GM21723 (cell line): ENCODE measurements at regions not wholly inside any gene's neighbourhood (a gene's known extent, or its start where the extent isn't known, plus 50 kb on each side); places are given as distances from the start of the nearest gene placed in this dataset.
"Not testable (repeated sequence)": the region's sequence is repeated elsewhere in the genome, so short reads cannot be mapped to it uniquely, and the experiment has no call there.

Source experiments
- ATAC-seq: cut with Tn5 transposase; IDR thresholded peaks from one replicate; pipeline ENCODE4 v1.9.1; 2021; ENCODE audit warnings: mild to moderate bottlenecking, moderate library complexity; ENCODE audit not compliant: unreplicated experiment

DNA sequence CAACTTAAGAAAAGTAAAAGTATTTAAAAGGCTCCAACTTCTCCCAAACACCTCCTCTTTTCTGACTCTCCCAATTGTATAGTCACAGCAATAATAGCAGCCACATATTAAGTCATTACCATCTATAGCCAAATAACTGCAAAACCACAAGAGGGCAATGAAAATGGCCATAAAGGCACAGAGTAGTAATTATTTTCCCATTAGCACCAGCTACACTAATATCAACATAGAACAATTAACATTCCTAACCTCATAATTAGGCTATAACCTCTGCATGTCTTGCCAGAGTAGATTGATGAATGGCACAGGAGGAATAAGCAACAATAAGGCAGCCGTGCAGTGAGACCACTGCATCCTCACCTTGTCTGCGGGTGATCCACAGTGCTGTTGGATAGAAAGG, 226.4 kb upstream of the SERP2 start:
- no peak for ATAC-seq

DNA sequence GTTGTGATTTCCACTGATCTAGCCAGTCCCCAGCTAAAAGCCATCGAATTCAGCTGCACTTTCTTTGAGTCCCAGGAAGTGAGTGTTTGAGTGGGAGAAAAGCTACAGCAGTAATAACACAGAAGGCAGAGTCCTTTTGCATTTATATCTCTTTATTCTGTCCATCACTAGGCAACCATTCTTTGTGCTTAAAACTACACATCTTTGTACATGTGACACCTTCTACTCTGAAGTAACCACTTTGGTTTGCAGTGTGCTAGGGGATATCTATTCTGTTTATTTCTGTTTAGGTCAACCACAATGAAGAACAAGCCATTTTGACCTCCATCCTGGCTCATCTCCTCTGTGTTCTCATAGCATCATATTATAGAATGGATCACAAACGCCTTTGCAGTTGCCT, 226.0 kb upstream of the SERP2 start:
- no peak for ATAC-seq

DNA sequence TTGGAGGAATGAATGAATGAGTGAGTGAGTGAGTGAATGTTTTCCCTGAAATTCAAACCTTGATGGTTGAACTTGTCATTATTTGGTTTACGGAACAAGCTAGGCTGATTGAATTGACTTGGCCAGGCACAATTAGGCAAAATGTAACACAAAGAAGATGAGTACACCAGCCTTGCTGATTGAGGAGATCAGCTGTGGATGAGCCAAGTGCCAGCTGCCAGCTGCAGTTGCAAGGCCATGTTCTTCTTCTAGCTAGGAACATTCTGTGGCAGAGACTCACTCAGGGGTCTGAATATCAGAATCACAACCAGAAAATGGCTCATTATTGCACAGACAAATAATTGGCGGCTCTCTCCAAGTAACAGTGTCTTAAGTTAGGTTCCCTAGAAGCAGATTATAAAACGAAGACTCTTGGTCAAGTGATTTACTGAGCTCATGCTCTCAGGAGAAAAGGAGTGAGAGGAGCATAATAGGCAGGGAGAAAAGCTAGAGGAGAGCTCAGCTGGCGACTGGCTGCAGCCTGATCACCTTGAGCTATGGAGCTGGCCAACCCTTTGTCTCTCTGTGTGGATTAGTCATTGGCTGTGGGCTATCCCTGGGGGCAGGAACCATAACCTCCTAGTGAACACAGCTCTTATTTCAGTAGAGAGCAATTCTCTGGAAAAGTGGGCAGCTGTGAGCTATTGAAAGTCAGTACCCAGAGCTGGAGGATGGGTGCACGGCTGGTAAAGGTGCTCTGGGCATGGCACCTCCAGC, 225.3 kb upstream of the SERP2 start:
- ATAC-seq: no peak

DNA sequence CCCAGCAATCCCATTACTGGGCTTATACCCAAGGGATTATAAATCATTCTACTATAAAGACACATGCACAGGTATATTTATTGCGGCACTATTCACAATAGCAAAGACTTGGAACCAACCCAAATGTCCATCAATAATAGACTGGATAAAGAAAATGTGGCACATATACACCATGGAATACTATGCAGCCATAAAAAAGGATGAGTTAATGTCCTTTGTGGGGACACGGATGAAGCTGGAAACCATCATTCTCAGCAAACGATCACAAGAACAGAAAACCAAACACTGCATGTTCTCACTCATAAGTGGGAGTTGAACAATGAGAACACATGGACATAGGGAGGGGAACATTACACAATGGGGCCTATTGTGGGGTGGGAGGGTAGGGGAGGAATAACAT, 224.4 kb upstream of the SERP2 start:
- not testable (repeated sequence) for ATAC-seq

DNA sequence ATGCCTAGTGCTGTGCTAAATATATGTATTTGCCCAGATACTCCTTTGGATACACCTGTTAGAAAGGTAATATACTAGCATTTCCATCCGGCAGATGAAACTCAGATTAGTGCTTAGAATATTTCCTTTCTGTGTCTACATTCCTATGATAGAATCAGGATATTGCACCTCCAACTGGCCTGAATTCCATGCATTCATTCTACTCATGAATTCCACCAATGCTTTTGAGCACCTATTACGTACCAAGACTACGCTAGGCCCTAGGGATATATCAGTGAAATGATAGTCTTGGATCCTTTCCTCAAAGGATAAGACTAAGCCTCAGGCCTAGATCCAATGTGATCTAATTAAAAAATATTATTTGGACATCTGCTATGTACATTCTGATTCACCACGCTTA, 223.8 kb upstream of the SERP2 start:
- ATAC-seq: no peak

DNA sequence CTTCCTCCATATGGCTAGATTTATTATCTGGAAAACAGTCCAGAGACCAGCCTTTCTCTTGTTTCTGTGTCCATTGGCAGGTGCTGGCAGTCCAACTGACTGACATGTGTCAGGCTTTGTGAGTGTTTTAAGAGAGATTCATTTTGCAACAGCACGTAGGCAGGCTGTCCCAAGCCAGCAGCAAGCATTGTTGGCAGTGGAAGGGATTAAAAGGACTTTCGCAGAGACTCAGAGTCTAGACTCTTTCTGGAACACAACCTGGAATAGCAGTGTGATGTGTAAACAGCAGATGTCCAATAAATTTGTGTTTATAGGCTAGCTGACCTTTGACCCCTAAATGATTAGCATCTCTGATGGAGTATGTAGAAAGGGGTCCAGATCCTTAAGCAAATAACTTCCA, 222.2 kb upstream of the SERP2 start:
- no peak for ATAC-seq

DNA sequence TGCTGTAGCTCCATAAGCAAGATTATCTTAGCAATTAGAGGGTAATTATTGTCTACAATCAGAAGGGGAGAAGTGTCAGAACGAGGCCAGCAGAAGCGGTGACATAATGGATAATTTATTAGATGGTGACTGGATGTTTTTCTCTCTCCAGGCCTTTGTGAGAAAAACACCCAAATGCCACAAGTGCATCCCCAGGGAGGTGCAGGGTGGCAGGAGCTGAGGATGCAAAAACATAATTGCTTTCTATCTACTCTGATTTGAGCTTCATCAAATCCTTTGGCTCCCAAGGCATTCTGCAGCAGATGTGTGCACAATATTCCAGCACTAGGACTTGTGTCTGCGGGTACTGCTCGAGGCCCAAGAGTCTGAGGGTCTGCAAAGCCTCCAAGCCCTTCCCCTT, 220.1 kb upstream of the SERP2 start:
- ATAC-seq: no peak

DNA sequence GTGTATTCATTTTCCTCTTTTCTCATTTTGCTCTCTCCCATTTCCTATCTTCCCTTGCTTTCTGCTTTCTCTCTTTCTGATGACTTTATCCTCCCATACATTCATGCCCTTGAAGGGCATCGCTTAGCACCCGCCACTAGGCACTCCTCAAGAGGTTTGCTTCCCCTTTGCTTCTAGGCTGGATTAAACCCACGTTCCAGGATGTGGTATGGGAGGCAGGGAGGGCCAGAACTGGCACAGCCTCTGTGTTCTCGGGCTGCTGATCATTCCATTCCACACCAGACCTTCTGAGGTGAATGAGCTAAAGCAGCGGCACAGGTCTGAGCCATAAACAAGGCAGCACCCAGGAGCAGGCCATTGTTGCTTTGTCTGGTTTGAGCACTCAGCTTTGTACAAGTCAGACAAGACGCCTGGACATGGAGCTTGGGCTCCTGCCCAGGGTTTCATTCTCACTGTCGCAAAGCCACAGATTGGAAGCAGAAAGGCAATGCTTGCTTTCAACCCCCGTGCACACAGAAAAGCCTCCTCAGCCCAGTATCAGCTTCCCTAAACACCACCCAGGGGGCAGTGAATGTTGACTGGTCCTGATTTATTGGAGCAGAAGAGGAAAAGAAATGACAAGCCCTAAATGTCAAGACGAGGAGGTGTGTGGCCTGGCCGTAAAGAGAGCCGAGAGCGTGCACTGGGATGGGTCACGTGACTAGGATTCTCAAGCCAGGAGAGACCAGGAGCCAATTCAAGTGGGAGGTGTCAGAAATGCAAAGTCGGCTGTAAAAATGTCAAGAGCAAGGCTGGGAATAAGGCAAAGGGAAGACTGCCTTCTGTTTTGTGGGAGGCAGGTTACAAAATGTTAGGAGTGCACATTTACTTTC, 218.0 kb upstream of the SERP2 start:
- no peak for ATAC-seq

DNA sequence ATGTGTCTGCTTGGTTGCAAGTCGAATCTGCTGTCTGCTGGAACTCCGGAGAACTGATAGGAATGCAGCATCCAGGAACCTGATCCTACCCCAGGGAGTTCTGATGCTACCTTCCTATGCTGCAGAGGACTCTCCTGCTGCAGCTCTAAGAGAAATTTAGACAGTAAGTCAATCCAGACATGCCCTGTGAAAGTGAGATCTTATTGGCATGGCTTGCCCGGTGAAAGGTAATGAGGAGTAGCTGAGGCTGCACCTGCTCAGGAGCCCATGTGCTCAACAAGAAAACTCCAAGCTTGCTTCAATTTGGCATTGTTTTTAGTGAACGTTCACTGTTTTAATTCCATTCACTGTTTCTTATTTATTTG, 217.3 kb upstream of the SERP2 start:
- ATAC-seq: no peak

DNA sequence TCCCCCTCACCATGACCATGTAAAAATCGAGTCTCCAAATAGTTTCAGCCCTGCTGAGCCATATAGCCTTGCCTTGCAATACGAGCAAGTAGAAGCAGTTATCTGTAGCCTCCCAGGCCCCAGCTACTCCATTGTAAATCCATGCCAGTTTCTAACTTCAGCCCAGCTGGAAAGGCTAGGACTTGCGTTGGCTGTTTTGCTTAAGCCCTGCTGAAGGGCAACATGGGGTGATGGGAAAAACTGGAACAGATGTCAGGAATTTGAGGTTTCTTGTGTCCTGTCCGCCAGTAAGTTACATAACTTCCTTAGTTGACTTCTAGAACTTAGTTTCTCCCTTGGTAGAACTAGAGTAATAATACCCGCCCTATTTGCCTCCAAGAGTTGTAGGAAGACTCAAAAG, 216.0 kb upstream of the SERP2 start:
- no peak for ATAC-seq

DNA sequence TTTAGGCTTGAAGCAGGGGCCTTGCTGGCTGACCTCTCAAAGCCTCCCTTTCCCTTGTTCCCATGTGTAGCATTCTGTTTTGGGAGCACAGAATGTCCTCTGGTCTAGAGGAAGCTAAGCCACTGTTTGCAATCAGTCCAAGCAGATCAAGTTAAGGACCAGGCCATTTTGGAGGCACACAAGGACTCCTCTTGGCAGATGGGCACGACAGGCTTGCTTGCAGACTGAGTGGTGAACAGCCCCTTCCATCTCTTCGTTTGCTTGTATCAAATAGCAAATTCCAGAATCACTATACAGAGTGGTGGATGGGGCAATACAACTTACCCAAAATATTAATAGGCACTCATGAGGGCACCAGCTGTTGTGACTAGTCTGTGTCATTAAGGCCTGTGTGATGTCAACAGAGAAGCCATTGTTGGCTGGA, 215.5 kb upstream of the SERP2 start:
- no peak for ATAC-seq

DNA sequence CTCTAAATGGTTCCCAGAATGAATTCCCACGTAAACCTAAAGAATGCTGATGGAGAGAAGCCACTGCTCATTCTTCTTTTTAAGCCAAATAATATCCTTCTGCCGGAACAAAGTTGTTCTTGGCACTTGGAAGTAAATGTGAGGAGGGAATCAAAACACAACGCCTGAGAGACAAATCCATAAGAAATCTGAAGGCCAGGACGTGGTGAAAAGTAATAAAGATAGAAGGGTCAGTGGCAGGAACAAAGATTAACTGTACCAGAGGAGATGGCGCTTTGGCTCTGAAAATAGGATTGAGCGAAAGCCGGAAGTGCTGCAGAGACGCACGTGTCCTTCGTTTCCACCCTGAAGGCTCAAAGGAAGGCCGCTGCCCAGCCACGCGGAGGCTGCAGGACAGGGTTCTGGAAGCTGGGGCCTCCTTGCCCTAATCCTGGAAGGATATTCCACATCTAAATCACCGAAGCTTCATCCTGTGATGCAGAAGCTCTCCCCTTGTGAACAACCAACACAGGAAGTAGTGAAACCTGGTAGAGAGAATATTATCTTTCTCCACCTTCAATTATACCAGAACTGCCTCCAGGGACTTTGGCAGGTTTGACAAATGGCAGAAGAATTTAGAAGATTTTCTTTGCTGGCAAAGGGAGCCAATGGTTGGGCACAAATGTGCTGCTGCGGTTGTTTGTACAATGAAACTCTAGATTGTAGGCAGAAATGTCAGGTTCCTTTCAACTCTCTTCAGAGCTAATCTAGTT, 214.6 kb upstream of the SERP2 start:
- no peak for ATAC-seq

DNA sequence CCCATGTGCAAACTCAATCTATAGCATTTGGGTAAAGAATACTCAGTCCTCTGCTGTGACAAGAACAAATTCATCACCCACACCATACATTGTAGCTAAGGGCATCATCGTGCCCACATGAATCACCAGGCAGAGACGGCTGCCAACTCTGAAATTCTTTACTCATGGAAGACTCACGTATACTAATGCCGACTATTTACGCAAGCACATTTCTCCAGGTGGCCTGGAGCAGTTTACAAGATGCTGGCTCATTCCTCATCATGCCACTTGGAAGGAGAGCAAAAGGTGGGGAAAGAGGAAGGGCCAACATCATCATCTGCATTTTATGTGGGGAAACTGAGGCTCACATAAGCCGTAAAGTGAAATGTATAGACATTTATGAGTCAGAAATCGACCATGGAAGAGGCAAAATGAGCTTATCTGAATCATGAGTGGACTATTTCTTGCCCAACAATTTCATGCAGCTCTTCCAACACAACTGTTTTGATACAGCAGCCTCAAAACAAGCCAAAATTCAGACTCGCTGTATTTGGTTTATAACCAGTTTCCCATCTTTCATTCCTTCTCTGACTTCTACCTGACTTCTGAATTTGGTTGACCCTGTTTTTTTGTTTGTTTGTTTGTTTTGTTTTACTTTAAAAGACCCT, 213.9 kb upstream of the SERP2 start:
- ATAC-seq: no peak

DNA sequence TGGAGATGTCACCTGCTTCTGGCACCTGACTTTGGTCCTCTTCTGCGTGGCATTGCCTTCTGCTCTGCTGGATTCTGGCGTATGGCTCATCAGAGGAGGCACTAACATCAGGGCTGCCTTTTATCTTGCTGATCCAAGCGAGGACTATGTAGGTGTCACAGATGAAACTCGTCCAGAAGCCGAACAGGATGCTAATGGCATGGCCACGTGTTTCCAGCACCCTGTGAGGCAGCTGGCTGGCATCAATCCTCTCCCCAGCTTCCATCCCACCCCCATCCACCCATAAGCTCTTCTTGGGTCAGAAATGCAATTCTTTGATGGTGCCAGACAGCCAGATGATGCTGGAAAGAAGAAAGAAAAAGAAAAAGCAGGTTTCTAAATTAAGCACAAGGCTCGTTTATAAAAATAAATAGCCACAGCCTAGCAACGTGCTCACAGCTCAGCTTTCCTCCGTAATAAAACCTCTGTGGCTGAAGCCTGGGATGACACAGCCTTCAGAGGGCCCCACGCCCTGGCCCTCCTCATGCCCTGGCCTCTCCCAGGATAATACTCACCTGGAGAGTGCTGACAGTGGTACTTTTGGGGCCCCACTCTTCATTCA, 212.9 kb upstream of the SERP2 start:
- ATAC-seq: no peak

DNA sequence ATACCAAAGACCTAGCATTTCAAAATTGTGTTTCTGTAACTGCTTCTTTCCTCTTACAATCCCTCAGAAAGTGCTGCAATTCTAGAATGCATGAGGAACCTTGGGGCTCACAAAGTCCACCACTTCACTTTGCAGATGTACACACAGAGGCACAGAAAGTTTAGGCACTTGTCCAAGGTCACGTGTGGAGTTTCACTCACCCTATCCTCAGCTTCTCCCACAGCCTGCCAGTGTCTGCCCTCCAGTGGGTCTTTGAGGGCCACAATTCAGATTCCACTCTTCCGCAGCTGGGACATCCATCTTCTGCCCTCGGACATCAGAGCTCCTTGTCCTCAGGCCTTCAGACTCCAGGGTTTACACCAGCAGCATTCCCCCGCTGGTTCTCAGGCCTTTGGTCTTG, 210.5 kb upstream of the SERP2 start:
- no peak for ATAC-seq

DNA sequence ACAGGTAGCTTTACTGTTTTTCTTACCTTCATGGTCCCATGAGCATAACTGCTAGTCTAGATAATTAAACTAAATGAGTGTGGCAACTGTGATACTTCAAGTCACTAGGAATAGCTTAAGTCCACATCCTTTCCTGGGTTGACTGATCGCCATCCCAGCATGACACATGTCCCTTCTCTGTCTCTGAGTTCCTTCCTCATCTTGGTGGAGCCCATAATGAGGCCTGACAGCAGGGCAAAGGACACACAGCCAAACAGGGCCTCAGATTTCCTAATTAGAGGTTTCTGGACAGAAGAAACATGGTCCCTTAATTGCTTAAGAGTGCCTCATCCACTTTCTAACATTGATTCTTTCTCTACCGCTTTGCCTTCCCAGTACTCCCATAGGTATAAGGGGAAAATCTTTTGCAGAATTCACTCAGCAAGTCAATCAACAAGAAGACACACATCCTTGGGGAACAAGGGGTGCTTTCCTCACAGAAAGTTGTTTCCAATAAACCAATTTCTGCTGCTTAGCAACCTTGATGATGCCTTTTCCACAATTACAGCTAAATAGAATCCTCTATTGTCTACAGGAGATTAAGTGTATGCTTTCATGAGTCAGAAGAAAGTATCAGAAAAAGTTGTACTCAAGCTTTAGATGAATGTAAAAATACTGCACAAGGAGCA, 208.3 kb upstream of the SERP2 start:
- ATAC-seq: no peak

DNA sequence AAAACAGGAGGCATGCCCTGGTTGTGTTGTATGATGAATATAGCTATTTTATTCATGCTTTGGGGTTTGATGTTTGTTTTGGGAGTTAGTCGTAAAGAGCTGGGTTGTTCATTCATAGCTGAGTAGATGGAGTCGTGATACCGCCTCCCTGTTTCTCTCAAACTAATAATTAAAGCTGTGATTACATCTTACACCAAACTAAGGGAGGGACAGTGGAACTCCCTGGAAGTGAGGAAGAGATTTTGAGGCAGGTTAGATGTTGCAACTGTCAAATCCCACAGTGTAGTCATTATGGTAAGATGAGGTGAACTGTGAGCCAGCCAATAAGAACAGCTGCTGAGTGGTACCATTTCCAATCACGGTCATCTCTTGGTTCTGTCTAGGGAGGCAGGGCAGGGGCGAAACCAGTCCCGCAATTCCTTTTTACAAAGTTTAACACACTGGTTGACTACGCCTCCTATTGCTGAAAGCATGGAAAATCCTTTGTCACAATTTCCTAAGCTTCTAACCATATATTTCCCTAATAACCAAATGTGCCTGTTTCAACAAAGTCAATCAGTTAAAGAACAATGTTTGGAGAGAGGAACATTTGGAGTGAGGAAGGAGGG, 207.6 kb upstream of the SERP2 start:
- no peak for ATAC-seq

DNA sequence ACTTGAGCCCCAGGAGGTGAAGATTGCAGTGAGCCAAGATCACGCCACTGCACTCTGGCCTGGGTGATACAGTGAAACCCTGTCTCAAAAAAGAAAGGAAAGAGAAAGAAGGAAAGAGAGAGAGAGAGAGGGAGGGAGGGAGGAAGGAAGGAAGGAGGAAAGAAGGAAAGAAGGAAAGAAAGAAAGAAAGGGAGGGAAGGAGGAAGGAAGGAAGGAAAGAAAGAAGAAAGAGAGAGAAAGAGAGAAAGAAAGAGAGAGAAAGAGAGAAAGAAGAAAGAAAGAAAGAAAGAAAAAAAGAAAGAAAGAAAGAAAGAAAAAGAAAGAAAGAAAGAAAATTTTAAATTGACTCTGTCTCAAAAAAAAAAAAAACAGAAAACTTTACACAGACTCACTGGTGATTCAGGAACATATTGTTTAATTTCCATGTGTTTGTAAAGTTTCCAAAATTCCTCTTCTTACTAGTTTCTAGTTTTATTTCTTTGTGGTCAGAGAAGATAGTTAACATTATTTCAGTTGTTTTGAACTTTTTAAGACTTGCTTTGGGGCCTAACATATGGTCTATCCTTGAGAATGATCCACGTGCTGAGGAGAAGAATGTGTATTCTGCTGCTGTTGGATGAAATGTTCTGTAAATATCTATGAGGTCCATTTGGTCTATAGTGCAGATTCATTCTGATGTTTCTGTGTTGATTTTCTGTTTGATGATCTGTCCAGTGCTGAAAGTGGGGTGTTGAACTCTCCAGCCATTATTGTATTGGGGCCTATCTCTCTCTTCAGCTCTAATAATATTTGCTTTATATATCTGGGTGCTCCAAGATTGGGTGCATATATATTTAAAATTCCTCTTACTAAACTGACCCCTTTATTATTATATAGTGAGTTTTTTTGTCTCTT, 204.4 kb upstream of the SERP2 start:
- no peak for ATAC-seq

DNA sequence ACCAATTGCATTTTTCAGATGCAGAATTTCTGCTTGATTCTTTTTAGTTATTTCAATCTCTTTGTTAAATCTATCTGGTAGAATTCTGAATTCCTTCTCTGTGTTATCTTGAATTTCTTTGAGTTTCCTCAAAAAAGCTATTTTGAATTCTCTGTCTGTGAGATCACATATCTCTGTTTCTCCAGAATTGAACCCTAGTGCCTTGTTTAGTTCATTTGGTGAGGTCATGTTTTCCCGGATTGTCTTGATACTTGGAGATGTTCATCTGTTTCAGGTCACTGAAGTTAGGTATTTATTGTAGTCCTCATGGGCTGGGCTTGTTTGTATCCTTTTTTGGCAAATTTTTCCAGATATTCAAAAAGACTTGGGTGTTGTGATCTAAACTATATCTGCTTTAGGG, 202.9 kb upstream of the SERP2 start:
- ATAC-seq: no peak
